ENCODE measurements at regions not wholly inside any gene's neighbourhood (a gene's known extent, or its start where the extent isn't known, plus 50 kb on each side); places are given as distances from the start of the nearest gene placed in this dataset.

DNA sequence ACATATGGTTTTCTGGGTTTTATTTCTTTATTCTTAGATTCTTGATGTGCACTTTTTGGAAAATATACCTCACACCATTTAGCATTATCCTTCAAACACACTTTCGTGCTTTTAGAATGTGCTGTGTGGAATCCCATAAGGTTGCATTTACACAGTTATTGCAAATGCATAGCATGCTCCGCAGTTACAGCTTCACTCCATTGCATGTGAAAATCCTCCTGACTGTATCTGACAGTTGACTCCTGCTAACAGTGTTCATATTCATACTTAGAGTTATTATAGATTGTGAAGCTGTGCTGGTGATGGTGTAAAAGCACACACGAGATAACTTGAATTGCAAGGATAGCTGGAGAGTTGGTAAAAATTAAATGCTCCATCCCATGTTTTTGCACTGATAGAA lies 811.5 kb upstream of the TENM3 start:
- TF ChIP-seq, protein P1, sequence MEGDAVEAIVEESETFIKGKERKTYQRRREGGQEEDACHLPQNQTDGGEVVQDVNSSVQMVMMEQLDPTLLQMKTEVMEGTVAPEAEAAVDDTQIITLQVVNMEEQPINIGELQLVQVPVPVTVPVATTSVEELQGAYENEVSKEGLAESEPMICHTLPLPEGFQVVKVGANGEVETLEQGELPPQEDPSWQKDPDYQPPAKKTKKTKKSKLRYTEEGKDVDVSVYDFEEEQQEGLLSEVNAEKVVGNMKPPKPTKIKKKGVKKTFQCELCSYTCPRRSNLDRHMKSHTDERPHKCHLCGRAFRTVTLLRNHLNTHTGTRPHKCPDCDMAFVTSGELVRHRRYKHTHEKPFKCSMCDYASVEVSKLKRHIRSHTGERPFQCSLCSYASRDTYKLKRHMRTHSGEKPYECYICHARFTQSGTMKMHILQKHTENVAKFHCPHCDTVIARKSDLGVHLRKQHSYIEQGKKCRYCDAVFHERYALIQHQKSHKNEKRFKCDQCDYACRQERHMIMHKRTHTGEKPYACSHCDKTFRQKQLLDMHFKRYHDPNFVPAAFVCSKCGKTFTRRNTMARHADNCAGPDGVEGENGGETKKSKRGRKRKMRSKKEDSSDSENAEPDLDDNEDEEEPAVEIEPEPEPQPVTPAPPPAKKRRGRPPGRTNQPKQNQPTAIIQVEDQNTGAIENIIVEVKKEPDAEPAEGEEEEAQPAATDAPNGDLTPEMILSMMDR (conservative IDR thresholded peaks at IDR 0.05; ENCODE audit: low read depth, low read length), result no peak
- TF ChIP-seq EZH2 (IDR thresholded peaks at IDR 0.05; ENCODE audit: borderline replicate concordance, low read depth, low read length, poor library complexity, severe bottlenecking), result no peak
